Motor neuron (in vitro differentiated cells): ENCODE measurements at regions not wholly inside any gene's neighbourhood (a gene's known extent, or its start where the extent isn't known, plus 50 kb on each side); places are given as distances from the start of the nearest gene placed in this dataset.
"Not testable (repeated sequence)": the region's sequence is repeated elsewhere in the genome, so short reads cannot be mapped to it uniquely, and the experiment has no call there.

Source experiments
- ATAC-seq, 8 experiments: fragments of 200-7000 bp; cut with Tn5 transposase; replicated peaks in 6 of 8; 2 replicates each; pipeline ENCODE4 v1.8.0; 2021; ENCODE audit warnings: mild to moderate bottlenecking in 8 of 8, moderate library complexity in 8 of 8
- H3K27ac ChIP-seq, 2 donors: fragments of 250-450 bp; sonication (Bioruptor Pico); 2 replicates each; pipeline ENCODE4 v1.9.0; 2021; ENCODE audit warnings: antibody characterized with exemption in 2 of 2, mild to moderate bottlenecking in 2 of 2, moderate library complexity in 1 of 2
- H3K4me1 ChIP-seq, 2 donors: fragments of 250-450 bp; sonication (Bioruptor Pico); replicated peaks in 1 of 2; 2 replicates each; pipeline ENCODE4 v1.6.1; 2021; ENCODE audit warnings: antibody characterized with exemption in 2 of 2, mild to moderate bottlenecking in 2 of 2, moderate library complexity in 1 of 2
- H3K4me3 ChIP-seq, 5 donors: fragments of 250-450 bp; sonication (Bioruptor Pico); 2 replicates each; pipeline ENCODE4 v1.9.0; 2021; ENCODE audit warnings: antibody characterized with exemption in 5 of 5, mild to moderate bottlenecking in 5 of 5, moderate library complexity in 4 of 5
- WGBS, 10 experiments: fragments of 450-650 bp; shearing (Covaris generic); methylation state at CpG; one replicate each; pipeline ENCODE4 v1.0.0; 2022; 5-methylcytosine and 5-hydroxymethylcytosine counted together
- in situ Hi-C, 9 experiments: fragments of 400-800 bp; cut with MboI; loops; one replicate each; pipeline ENCODE4 v1.15.0; 2021; ENCODE audit warnings: low sequenced_read_pairs in 9 of 9, low pct_unique_long_range_greater_than_20kb in 2 of 9; ENCODE audit not compliant: unreplicated experiment in 9 of 9

- 71 to 94% (median 84%) methylated on average over 6 to 9 of the region's 9 CpGs; no CpG with 5 or more reads in 5 of the 10 experiments for WGBS, 10 experiments
- in situ Hi-C loops: no loop called here
- ATAC-seq: no peak
These were observed 51.9 kb upstream of the TBL1XR1 start for GRCh38 chr3:177249203-177249602.

GRCh38 chr3:177250151-177250550, 52.9 kb upstream of the TBL1XR1 start:
- ATAC-seq: no peak
- Histone ChIP-seq H3K4me1 (no peaks in the 10 kb centered on the region), H3K27ac (no peak overlapping the region), H3K4me3 (no peak overlapping the region)
- 0 to 80% (median 50%) methylated on average over 1 of the region's 1 CpG; no CpG with 5 or more reads in 1 of the 10 experiments for WGBS, 10 experiments
- in situ Hi-C loops: no loop called here

More at GRCh38 chr3:177249203-177249602, 51.9 kb upstream of the TBL1XR1 start:
- Histone ChIP-seq H3K4me1 (no peaks in the 10 kb centered on the region), H3K4me3 (no peak overlapping the region), H3K27ac (no peak overlapping the region)

- no peak overlapping the region for H3K27ac ChIP-seq
- ATAC-seq: no peak
- WGBS, 10 experiments: 86 to 100% (median 93%) methylated on average over 2 to 4 of the region's 4 CpGs; no CpG with 5 or more reads in 1 of the 10 experiments
- no peaks in the 10 kb centered on the region for H3K4me1 ChIP-seq
- no peak overlapping the region for H3K4me3 ChIP-seq
- in situ Hi-C loops: no loop called here
These were observed 54.5 kb upstream of the TBL1XR1 start for GRCh38 chr3:177251755-177252154.

- H3K4me1 ChIP-seq: no peaks in the 10 kb centered on the region
- H3K4me3 ChIP-seq: no peak overlapping the region
- ATAC-seq: peak in 2 of 8 experiments; percentile 61 to 96
- no peak overlapping the region for H3K27ac ChIP-seq
- in situ Hi-C loops: no loop called here
- WGBS, 10 experiments: 17 to 100% (median 85%) methylated on average over 1 of the region's 1 CpG; no CpG with 5 or more reads in 1 of the 10 experiments
These were observed 59.7 kb upstream of the TBL1XR1 start for GRCh38 chr3:177257006-177257405.

GRCh38 chr3:177257625-177258024, 60.3 kb upstream of the TBL1XR1 start:
- H3K4me1 ChIP-seq: no peaks in the 10 kb centered on the region
- in situ Hi-C loops: no loop called here
- no peak for ATAC-seq
- no peak overlapping the region for H3K4me3 ChIP-seq
- no peak overlapping the region for H3K27ac ChIP-seq
- 38 to 92% (median 73%) methylated on average over 1 to 2 of the region's 2 CpGs; no CpG with 5 or more reads in 1 of the 10 experiments for WGBS, 10 experiments

GRCh38 chr3:177262396-177262795, 65.1 kb upstream of the TBL1XR1 start:
- 14 to 95% (median 72%) methylated on average over 1 to 5 of the region's 5 CpGs for WGBS, 10 experiments
- peak in 3 of 8 experiments; percentile 31 to 75 (median 64) for ATAC-seq
- no peak overlapping the region for H3K27ac ChIP-seq
- no peak overlapping the region for H3K4me3 ChIP-seq
- H3K4me1 ChIP-seq: peaks cover 4 to 5% of the 10 kb centered on the region in 2 donors
- in situ Hi-C loops: no loop called here

GRCh38 chr3:177263615-177264368, 66.5 kb upstream of the TBL1XR1 start:
- 66 to 92% (median 79%) methylated on average over 1 to 6 of the region's 8 CpGs; no CpG with 5 or more reads in 4 of the 10 experiments for WGBS, 10 experiments
- H3K4me3 ChIP-seq: no peak overlapping the region
- peak overlapping the region in 1 of 2 donors; percentile 49 for H3K27ac ChIP-seq
- peak; percentile 16 to 81 (median 76) for ATAC-seq
- H3K4me1 ChIP-seq: peaks cover 4 to 5% of the 10 kb centered on the region in 2 donors
- in situ Hi-C loops: no loop called here

GRCh38 chr3:177271811-177272501, 74.7 kb upstream of the TBL1XR1 start:
- H3K4me3 ChIP-seq, H3K27ac ChIP-seq, ATAC-seq, H3K4me1 ChIP-seq, in situ Hi-C loops: not testable (repeated sequence)
- 95 to 100% (median 100%) methylated on average over 1 to 7 of the region's 36 CpGs; no CpG with 5 or more reads in 7 of the 10 experiments for WGBS, 10 experiments

GRCh38 chr3:177278016-177278415, 80.7 kb upstream of the TBL1XR1 start:
- Histone ChIP-seq H3K4me3 (no peak overlapping the region), H3K4me1 (no peaks in the 10 kb centered on the region), H3K27ac (no peak overlapping the region)
- in situ Hi-C loops: no loop called here
- ATAC-seq: no peak

- Histone ChIP-seq H3K27ac (no peak overlapping the region), H3K4me3 (no peak overlapping the region), H3K4me1 (peaks cover 0 to 3% of the 10 kb centered on the region in 2 donors)
- in situ Hi-C loops: no loop called here
- ATAC-seq: no peak
- WGBS, 10 experiments: 47 to 96% (median 67%) methylated on average over 3 to 7 of the region's 7 CpGs; no CpG with 5 or more reads in 1 of the 10 experiments
These were observed 82.0 kb upstream of the TBL1XR1 start for GRCh38 chr3:177279118-177279815.

GRCh38 chr3:177281292-177282118, 84.2 kb upstream of the TBL1XR1 start:
- 0 to 100% (median 91%) methylated on average over 1 to 6 of the region's 7 CpGs; no CpG with 5 or more reads in 2 of the 10 experiments for whole genome bisulfite sequencing, 10 experiments
- no peak for ATAC-seq
- Histone ChIP-seq H3K4me3 (no peak overlapping the region), H3K4me1 (peaks cover 0 to 7% of the 10 kb centered on the region in 2 donors), H3K27ac (no peak overlapping the region)
- in situ Hi-C loops: no loop called here

- 67 to 100% (median 100%) methylated on average over 1 of the region's 1 CpG; no CpG with 5 or more reads in 5 of the 10 experiments for WGBS, 10 experiments
- Histone ChIP-seq H3K27ac (no peak overlapping the region), H3K4me1 (peaks cover 0 to 7% of the 10 kb centered on the region in 2 donors), H3K4me3 (no peak overlapping the region)
- in situ Hi-C loops: no loop called here
- ATAC-seq: no peak
These were observed 84.9 kb upstream of the TBL1XR1 start for GRCh38 chr3:177282119-177282655.
